ENCODE measurements at regions not wholly inside any gene's neighbourhood (a gene's known extent, or its start where the extent isn't known, plus 50 kb on each side); places are given as distances from the start of the nearest gene placed in this dataset.

DNA sequence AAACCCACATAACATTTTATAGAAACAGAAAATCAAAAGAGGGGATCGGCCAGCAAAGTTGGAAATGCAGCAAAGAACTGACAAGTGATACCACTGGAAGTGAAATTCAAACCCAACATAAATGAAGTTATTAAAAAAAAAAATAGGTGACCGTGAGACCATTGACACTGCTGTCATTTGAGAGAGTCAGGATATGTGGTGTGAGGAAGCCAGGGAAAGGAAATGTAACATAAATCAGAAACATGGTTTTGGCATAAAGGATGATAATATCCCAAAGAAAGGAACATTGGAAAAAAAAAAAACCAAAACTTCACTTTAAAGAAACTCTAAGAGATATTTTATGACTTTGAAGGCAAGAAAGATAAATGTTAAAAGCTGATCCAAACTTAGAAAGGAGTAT lies 312.4 kb upstream of the PIK3R1 start:
- H3K4me1 ChIP-seq, result no peaks in the 10 kb centered on the region
- no peaks in the 10 kb centered on the region for H3K9me3 ChIP-seq
- H3K4me3 ChIP-seq, result no peak overlapping the region
- ATAC-seq, result no peak
- 0% methylated on average over 2 of the region's 2 CpGs for WGBS (ENCODE audit: missing lambda C conversion rate)
- DNase-seq (ENCODE audit: low read depth in 1 of 2, low spot score in 1 of 2), result no peak
- no peak for TF ChIP-seq SMC3 (IDR thresholded peaks at IDR 0.05)
- TF ChIP-seq, protein P1, sequence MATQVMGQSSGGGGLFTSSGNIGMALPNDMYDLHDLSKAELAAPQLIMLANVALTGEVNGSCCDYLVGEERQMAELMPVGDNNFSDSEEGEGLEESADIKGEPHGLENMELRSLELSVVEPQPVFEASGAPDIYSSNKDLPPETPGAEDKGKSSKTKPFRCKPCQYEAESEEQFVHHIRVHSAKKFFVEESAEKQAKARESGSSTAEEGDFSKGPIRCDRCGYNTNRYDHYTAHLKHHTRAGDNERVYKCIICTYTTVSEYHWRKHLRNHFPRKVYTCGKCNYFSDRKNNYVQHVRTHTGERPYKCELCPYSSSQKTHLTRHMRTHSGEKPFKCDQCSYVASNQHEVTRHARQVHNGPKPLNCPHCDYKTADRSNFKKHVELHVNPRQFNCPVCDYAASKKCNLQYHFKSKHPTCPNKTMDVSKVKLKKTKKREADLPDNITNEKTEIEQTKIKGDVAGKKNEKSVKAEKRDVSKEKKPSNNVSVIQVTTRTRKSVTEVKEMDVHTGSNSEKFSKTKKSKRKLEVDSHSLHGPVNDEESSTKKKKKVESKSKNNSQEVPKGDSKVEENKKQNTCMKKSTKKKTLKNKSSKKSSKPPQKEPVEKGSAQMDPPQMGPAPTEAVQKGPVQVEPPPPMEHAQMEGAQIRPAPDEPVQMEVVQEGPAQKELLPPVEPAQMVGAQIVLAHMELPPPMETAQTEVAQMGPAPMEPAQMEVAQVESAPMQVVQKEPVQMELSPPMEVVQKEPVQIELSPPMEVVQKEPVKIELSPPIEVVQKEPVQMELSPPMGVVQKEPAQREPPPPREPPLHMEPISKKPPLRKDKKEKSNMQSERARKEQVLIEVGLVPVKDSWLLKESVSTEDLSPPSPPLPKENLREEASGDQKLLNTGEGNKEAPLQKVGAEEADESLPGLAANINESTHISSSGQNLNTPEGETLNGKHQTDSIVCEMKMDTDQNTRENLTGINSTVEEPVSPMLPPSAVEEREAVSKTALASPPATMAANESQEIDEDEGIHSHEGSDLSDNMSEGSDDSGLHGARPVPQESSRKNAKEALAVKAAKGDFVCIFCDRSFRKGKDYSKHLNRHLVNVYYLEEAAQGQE (IDR thresholded peaks at IDR 0.05), result no peak
- TF ChIP-seq FOSL2 (IDR thresholded peaks at IDR 0.05), result no peak
- no peak for TF ChIP-seq FOSL2 (CRISPR knock-in tag; IDR thresholded peaks at IDR 0.05)
- TF ChIP-seq POLR2A (IDR thresholded peaks at IDR 0.05; ENCODE audit: low read length), result no peak
- no peak for TF ChIP-seq RARB (CRISPR knock-in tag; IDR thresholded peaks at IDR 0.05)
- TF ChIP-seq JUN (IDR thresholded peaks at IDR 0.05), result no peak
- no peak for TF ChIP-seq ZFP36 (IDR thresholded peaks at IDR 0.05; ENCODE audit: borderline replicate concordance, partially characterized antibody)
- TF ChIP-seq, protein P2, sequence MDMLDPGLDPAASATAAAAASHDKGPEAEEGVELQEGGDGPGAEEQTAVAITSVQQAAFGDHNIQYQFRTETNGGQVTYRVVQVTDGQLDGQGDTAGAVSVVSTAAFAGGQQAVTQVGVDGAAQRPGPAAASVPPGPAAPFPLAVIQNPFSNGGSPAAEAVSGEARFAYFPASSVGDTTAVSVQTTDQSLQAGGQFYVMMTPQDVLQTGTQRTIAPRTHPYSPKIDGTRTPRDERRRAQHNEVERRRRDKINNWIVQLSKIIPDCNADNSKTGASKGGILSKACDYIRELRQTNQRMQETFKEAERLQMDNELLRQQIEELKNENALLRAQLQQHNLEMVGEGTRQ (IDR thresholded peaks at IDR 0.05), result no peak
- no peak for TF ChIP-seq EP300 (IDR thresholded peaks at IDR 0.05)
- no peak for TF ChIP-seq MAZ (IDR thresholded peaks at IDR 0.05; ENCODE audit: borderline replicate concordance, low read depth, low read length)
- TF ChIP-seq, protein P3, sequence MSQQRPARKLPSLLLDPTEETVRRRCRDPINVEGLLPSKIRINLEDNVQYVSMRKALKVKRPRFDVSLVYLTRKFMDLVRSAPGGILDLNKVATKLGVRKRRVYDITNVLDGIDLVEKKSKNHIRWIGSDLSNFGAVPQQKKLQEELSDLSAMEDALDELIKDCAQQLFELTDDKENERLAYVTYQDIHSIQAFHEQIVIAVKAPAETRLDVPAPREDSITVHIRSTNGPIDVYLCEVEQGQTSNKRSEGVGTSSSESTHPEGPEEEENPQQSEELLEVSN (IDR thresholded peaks at IDR 0.05; ENCODE audit: borderline replicate concordance, low read depth), result no peak
- TF ChIP-seq CBX8 (IDR thresholded peaks at IDR 0.05), result no peak
- TF ChIP-seq BHLHE40 (IDR thresholded peaks at IDR 0.05; ENCODE audit: low read depth, low read length), result no peak
- no peak for TF ChIP-seq RNF2 (IDR thresholded peaks at IDR 0.05; ENCODE audit: borderline replicate concordance, low read depth)
- no peak for TF ChIP-seq GATA3 (IDR thresholded peaks at IDR 0.05; ENCODE audit: borderline replicate concordance)
- no peak for TF ChIP-seq TFCP2L1 (CRISPR knock-in tag; IDR thresholded peaks at IDR 0.05)
- no peak for TF ChIP-seq RAD21 (conservative IDR thresholded peaks at IDR 0.05 in 1 of 2, IDR thresholded peaks at IDR 0.05 in 1 of 2)
- POLR2A ChIA-PET, result no interaction called here
- no peak for FAIRE-seq
- no peak overlapping the region for H3K4me2 ChIP-seq
- CTCF ChIA-PET, result interaction anchor here (1.7 kb wide), 1 partner anchor 10 kb away, joined by 3 read pairs; no protein-coding TSS in a partner anchor
- no peak overlapping the region for H3K27ac ChIP-seq

DNA sequence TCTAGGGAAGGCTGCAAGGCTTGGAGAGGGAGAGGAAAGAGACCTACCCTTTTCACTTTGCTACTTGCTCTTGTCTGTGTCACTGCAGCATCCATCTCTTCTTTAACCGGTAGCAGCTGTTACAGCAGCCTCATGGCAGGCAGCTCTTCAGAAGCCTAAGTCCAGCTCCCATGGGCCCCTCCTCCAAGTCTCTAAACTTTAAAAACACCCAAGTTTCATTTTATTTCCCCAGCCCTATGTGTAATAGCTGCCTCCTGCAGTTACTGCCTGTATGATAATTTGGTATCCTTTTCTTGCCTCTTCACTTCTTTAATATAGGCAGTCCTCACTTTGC lies 313.1 kb upstream of the PIK3R1 start:
- H3K4me1 ChIP-seq, result no peaks in the 10 kb centered on the region
- no peak overlapping the region for H3K4me2 ChIP-seq
- H3K27ac ChIP-seq, result no peak overlapping the region
- CTCF ChIA-PET, result interaction anchor here (1.7 kb wide), 1 partner anchor 11 kb away, joined by 3 read pairs; no protein-coding TSS in a partner anchor
- 91% methylated on average over 1 of the region's 1 CpG for WGBS (ENCODE audit: missing lambda C conversion rate)
- ATAC-seq (no peak), DNase-seq (ENCODE audit: low read depth in 1 of 2, low spot score in 1 of 2) (no peak), FAIRE-seq (no peak)
- no peaks in the 10 kb centered on the region for H3K9me3 ChIP-seq
- no peak overlapping the region for H3K4me3 ChIP-seq
- POLR2A ChIA-PET, result no interaction called here
- TF ChIP-seq HOXB5 (CRISPR knock-in tag; IDR thresholded peaks at IDR 0.05) (no peak), NFE2L2 (conservative IDR thresholded peaks at IDR 0.05; ENCODE audit: low read length) (no peak), CHD2 (IDR thresholded peaks at IDR 0.05; ENCODE audit: low read length, partially characterized antibody) (no peak), RNF2 (IDR thresholded peaks at IDR 0.05; ENCODE audit: borderline replicate concordance, low read depth) (no peak), CEBPB (IDR thresholded peaks at IDR 0.05) (no peak), TFCP2L1 (CRISPR knock-in tag; IDR thresholded peaks at IDR 0.05) (no peak), FOSB (CRISPR knock-in tag; IDR thresholded peaks at IDR 0.05) (no peak), PHF8 (IDR thresholded peaks at IDR 0.05; ENCODE audit: borderline replicate concordance, low read depth) (no peak), POLR2AphosphoS2 (conservative IDR thresholded peaks at IDR 0.05; ENCODE audit: low read length) (no peak), ZNF302 (CRISPR knock-in tag; IDR thresholded peaks at IDR 0.05) (no peak), MAZ (IDR thresholded peaks at IDR 0.05; ENCODE audit: borderline replicate concordance, low read depth, low read length) (no peak), HOXA7 (CRISPR knock-in tag; IDR thresholded peaks at IDR 0.05) (no peak), RARB (CRISPR knock-in tag; IDR thresholded peaks at IDR 0.05) (no peak)
- TF ChIP-seq, protein P4, sequence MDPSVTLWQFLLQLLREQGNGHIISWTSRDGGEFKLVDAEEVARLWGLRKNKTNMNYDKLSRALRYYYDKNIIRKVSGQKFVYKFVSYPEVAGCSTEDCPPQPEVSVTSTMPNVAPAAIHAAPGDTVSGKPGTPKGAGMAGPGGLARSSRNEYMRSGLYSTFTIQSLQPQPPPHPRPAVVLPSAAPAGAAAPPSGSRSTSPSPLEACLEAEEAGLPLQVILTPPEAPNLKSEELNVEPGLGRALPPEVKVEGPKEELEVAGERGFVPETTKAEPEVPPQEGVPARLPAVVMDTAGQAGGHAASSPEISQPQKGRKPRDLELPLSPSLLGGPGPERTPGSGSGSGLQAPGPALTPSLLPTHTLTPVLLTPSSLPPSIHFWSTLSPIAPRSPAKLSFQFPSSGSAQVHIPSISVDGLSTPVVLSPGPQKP (IDR thresholded peaks at IDR 0.05; ENCODE audit: low read depth, low read length), result no peak
- TF ChIP-seq, protein P5, sequence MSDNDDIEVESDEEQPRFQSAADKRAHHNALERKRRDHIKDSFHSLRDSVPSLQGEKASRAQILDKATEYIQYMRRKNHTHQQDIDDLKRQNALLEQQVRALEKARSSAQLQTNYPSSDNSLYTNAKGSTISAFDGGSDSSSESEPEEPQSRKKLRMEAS (IDR thresholded peaks at IDR 0.05), result no peak
- TF ChIP-seq, protein P6, sequence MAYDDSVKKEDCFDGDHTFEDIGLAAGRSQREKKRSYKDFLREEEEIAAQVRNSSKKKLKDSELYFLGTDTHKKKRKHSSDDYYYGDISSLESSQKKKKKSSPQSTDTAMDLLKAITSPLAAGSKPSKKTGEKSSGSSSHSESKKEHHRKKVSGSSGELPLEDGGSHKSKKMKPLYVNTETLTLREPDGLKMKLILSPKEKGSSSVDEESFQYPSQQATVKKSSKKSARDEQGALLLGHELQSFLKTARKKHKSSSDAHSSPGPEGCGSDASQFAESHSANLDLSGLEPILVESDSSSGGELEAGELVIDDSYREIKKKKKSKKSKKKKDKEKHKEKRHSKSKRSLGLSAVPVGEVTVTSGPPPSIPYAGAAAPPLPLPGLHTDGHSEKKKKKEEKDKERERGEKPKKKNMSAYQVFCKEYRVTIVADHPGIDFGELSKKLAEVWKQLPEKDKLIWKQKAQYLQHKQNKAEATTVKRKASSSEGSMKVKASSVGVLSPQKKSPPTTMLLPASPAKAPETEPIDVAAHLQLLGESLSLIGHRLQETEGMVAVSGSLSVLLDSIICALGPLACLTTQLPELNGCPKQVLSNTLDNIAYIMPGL (CRISPR knock-in tag; IDR thresholded peaks at IDR 0.05; ENCODE audit: borderline replicate concordance), result no peak
- TF ChIP-seq, protein P2 (IDR thresholded peaks at IDR 0.05), result no peak
